ENCODE measurements at regions not wholly inside any gene's neighbourhood (a gene's known extent, or its start where the extent isn't known, plus 50 kb on each side); places are given as distances from the start of the nearest gene placed in this dataset.
"Not testable (repeated sequence)": the region's sequence is repeated elsewhere in the genome, so short reads cannot be mapped to it uniquely, and the experiment has no call there.

DNA sequence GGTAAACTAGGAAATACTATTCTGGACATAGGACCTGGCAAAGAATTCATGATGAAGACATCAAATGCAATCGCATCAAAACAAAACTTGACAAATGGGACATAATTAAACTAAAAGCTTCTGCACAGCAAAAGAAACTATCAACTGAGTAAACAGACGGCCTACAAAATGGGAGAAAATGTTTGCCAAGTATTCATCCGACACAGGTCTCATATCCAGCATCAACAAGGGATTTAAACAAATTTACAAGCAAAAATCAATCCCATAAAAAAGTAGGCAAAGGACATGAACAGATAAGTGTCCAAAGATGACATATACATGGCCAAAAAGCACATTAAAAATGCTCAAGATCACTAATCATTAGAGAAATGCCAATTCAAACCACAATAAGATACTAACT, 1088.9 kb downstream of the NAALADL2 start:
- DNase-seq (ENCODE audit: low read depth), result no peak

DNA sequence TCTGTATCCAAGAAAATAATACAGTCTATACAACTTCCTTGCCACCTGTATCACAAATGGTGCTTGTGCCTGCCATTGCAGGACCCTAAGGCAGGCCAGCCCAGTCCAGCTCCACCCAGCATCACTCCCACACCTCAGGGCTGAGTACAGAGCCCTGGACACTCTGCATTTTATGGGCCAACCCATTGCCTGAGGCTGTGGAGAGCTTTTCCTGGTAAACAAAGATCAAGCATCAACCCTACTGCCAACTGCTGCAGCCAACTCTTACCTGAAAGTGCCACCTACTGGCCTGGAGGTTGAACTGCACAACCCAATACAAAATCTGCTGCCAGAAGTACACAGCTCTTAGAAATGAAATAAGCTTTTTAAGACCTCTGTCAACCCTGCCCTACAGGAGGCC, 1082.2 kb downstream of the NAALADL2 start:
- no peak for DNase-seq (ENCODE audit: low read depth)

DNA sequence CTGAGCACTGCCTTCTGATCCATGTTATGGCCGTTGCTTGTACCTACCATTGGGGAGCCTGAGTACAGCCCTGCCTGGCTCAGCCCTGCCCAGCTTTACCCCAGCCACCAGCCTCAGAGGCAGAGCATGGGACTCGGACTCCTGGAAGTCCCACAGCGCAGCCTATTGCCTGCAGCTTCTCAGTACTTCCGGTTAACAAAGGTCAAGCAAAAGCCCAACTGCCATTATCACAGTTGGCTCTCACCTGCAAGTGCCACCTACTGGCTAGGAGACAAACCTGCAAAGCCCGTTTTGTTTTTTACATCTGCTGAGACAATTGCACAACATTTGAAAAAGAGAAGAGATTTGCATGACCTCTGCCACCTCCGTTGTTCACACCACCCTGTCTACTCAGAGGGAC, 1081.7 kb downstream of the NAALADL2 start:
- DNase-seq (ENCODE audit: low read depth), result no peak

DNA sequence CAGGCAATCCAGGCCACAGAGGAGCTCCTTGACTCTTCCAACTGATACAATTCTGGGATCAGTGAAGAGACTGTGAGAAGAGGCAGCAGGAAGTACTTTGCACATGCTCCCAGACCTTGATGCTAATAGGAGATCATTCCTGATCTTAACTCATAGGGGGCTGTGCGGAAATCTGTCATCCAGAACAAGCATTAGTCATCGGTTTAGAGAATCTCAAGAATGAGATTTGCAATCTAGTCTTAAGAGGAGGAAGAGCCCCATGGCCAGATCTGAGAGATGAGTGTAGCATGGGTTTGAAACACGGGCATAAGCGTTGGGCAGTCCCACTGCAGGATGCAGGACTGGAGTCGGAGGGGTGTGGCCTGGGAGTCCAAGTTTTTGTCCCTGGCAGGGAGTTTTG, 1081.1 kb downstream of the NAALADL2 start:
- no peak for DNase-seq (ENCODE audit: low read depth)

DNA sequence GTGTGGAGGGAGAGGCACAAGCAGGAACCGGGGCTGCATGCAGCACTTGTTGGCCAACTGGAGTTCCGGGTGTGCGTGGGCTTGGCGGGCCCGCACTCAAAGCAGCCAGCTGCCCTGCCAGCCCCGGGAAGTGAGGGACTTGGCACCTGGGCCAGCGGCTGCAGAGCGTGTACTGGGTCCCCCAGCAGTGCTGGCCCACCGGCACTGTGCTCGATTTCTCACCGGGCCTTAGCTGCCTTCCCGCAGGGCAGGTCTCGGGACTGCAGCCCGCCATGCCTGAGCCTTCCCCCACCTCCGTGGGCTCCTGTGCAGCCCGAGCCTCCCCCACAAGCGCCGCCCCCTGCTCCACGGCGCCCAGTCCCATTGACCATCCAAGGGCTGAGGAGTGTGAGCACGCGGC, 1078.2 kb downstream of the NAALADL2 start:
- not testable (repeated sequence) for DNase-seq (ENCODE audit: low read depth)

DNA sequence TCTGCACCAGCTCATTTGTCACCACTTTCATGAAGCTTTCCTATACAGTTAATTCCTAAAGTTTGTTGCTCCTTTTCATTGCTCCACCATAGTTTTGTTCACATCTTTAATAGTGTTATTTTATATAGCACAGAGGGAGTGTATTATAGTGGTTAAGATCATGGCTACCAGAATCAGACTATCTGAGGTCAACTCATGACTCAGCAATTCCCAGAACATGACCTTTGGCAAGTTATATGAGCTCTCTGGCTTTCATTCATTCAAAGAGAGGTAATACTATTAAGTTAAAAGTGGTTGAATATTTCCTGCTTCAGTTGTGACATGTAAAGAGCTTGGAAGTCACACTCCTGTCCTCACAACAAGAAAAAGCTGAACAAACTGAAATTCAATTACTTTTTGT, 1073.5 kb downstream of the NAALADL2 start:
- no peak for DNase-seq (ENCODE audit: low read depth)

DNA sequence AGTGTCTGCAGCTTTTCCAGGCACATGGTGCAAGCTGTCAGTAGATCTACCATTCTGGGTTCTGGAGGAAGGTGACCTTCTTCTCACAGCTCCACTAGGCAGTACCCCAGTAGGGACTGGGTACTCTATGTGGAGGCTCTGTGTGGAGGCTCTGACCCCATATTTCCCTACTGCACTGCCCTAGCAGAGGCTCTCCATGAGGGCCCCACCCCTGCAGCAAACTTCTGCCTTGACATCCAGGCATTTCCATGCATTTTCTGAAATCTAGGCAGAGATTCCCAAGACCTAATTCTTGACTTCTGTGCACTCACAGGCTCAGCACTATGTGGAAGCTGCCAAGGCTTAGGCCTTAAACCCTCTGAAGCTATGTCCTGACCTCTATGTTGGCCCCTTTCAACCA, 1060.0 kb downstream of the NAALADL2 start:
- no peak for DNase-seq (ENCODE audit: low read depth)

DNA sequence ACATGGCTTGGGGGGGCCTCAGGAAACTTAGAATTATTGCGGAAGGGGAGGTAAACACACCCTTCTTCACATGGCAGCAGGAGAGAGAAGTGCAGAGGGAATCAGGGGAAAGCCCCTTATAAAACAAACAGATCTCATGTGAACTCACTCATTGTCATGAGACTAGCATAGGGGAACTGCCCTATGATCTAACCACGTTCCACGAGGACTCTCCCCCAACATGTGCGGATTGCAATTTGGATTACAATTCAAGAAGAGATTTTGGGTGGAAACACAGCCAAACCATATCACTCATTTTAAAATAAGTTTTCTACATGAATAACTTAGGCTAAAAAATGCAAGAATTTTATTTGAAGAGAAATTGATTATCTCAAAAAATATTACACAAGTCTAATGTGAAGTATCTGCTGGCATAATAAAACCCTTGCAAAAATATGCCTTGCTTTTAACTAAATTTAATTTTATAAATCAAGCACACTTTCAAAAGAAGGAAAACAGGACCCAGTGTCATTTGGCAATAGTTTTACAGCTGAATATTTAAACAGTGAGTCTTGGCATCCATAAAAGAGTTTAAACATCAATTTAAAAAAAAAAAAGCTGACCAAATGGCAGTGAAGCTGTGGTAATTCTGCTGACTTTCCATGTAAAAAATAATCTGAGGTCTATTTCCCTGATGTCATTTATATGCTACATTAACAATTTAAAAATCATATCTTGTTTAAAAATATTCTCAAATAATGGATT, 1057.2 kb downstream of the NAALADL2 start:
- no peak for DNase-seq (ENCODE audit: low read depth)

DNA sequence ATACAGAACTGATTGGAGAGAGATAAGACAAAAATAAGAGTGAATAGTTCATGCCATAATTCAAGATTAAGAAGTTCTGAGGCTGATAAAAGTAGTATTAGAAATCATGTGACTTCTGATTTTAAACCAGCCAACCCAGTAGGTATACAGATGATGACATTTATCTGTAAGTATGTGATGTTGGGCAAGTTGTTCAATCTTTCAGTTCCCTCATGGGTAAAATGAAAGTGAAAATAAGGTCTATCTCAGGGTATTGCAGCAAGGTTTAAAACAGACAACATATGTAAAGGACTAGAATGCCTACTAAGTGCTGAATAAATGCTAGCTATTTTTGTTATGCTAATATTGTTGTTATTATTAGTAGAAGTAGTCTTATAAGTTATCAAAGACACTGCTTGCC, 1055.7 kb downstream of the NAALADL2 start:
- no peak for DNase-seq (ENCODE audit: low read depth)

DNA sequence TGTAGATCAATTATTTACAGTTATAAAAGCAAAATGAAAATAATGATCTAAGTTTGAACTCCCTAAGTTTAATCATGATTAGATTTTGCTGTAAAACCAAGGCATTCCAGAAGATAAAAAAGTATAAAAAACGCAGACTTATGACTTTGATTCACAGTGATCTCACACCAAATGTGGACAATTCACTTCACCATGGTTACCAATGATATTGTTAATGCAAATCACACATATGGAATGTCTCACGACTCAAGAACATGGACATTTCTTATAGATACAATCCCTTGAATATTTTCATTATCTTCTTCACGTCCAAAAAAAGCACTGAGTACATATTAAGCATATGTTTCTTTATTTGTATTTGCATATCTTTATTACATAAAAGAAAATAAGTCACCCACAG, 1054.2 kb downstream of the NAALADL2 start:
- no peak for DNase-seq (ENCODE audit: low read depth)

DNA sequence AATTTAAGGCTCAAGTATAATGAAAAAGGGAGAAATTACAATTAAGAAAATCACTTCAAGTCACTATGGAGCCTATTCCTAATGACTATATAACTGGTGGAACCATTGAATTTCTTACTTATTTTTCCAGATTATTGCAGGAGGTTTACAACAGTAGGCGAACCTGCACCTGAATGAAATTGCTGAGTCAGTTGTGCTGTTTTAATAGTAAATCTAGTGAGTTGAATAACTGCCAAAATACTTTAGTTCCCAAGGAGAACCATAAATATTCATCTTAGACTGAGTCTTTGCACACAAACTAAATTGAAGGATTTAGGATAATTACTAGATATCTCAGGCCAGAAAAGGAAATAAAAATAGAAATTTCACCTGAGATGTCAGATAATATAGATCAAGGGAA, 1052.8 kb downstream of the NAALADL2 start:
- no peak for DNase-seq (ENCODE audit: low read depth)

DNA sequence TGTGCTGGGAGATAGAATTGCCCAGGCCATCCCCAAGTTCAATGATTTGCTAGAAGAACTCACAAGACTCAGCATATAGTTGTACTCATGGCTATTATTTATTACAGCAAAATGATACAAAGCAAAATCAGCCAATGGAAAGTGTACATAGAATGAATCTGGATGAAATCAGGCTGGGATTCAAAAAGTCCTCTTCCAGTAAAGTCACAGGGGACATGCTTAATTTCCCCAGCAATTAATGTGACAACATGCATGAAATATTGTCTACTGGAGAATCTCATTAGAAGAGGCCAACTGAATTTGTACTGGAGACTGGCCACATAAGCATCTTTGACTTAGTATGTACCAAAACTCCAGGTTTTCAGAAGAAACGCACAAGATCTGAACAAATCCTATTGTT, 1043.1 kb downstream of the NAALADL2 start:
- no peak for DNase-seq (ENCODE audit: low read depth)

DNA sequence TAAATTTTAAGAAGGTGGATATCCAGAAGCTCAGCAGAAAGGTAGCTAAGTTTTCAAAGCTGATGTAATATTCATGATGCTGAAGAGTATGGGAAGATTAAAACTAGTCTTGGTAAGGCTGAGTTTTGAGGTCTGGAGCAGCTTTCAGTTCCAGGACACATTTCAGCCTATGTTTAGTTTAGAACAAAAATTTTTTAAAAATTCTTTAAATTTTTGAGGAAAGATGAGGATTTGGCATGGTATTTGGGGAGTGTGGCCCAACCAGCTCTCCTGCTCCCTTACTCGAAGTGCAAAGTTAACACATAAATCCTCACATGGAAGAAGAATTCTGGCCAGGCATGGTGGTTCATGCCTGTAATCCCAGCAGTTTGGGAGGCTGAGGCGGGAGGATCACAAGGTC, 1039.1 kb downstream of the NAALADL2 start:
- no peak for DNase-seq (ENCODE audit: low read depth)

DNA sequence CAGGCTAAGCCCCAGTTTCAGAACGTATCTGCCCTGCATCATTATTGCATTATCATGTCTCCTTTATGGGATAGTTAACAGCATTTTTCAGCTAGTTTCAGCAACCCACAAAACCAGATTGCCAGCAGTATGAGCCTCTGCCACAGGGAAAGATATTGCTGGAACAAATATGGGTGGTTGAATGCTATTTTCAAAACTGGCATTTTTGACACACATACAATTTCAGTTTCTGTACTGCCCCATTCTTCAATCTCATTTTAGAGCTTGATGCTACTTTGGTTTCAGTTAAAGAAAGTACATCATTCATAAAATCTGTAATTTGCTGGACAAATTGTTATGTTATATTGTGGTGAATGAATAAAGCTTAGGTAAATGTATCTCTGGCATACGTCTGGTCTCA, 1037.5 kb downstream of the NAALADL2 start:
- no peak for DNase-seq (ENCODE audit: low read depth)

DNA sequence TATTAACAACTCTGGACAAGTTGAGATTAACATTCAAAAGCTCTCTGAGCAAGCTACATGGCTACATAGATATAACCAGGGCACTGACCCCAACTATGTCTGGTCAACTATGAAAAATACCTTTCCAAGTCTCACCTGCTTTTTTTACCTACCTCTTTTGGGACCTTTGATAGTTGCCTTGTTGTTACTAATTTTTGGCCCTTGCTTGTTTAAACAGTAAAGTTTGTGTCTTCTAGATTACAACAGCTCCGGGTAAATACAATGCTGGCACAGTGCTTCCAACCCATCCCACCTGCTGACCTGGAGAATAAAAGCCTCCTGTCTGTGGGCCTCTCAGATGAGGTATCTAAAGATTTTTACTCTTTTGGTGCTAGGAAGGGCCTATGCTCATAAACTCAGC, 1036.6 kb downstream of the NAALADL2 start:
- DNase-seq (ENCODE audit: low read depth), result no peak

DNA sequence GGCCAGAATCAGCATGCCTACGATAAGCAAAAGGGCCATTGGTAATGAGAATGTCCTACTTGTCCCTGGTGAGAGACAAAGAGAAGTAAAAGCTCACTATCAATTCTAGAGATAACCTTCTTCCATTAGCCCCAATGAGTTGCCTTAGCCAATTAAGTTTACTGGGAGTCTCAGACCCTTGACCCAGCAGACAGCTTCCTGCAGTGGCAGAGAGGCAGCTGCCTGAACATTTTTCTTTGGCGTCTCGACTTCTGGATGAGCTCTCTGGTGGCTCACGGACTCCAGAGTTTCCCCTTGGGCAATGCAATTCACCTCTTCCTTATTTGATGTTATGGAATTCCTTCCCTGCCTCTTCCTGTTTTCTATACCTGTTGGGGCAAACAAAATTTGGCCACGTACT, 1034.4 kb downstream of the NAALADL2 start:
- DNase-seq (ENCODE audit: low read depth), result no peak

DNA sequence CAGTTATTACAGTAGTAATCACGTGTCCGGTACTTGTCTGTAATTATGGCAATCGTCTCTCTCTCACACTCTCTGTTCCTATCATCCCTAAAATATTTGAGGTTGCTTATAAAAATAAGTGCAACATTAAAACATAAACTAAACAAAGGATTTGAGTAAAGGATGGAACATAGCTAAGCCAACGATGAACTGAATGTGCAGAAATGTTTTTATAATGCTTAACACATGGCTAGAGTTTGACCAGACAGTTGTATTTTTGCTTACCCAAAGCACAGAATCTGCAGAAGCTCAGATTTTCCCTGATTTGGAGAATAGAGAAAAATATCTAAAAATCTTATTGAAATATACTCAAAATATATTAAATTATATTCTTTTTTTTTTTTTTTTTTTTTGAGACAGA, 1030.9 kb downstream of the NAALADL2 start:
- DNase-seq (ENCODE audit: low read depth), result no peak

DNA sequence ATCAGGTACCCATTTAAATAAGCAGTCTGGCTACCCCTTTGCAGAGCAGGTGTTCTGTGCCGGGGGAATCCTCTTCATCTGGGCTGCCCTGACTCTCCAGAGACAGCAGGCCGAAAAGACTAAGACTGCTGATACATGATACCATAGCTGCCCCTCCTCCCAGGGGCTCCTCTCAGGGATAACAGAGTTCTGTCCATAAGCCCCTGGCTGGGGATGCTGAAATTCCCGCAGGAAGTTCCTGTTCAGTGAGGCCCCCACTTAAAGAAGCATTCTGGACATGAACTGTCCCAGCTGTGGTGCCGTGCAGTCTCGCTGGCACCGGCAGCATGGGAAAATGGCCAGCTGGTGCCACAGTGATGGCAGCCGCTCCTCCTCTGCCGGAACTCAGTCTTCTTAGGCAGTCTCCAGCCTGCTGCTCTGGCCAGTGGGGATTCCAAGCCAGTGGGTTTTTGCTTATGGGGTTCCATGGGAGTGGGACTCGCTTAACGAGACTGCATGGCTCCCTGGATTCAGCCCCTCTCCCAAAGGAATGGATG, 1026.2 kb downstream of the NAALADL2 start:
- DNase-seq (ENCODE audit: low read depth), result no peak

DNA sequence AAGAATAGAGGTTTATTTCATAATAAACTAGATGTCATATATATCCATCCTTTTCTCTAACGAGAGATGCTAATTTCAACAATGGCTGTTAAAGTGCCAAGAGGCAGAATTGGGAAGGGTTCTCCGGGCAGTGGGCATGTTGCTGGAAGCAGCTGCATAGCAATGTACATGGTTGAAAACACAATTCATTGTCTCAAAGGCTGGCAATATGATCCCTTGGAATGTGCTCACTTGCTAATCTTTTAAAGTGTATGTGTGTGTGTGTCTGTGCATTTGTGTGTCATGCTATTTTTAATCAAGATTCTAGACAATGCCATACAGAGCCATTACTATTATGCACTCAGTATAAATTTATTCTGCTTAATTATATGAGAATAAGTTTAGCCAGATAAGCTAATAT, 1020.3 kb downstream of the NAALADL2 start:
- no peak for DNase-seq (ENCODE audit: low read depth)

DNA sequence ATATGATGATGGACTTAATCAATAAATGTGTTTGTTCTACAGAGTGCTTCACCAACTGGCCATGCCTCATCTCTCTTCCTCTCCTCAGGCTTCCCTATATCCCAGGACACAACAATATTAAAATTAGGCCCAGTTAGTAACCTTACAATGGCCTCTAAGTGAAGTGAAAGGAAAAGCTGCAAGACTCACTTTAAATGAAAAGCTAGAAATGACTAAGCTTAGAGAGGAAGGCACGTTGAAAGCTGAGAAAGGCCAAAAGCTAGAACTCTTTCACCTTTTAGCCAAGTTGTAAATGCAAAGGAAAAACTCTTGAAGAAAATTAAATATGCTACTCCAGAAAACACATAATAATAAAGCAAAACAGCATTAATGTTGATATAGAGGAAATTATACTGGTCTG, 1010.3 kb downstream of the NAALADL2 start:
- no peak for DNase-seq (ENCODE audit: low read depth)

DNA sequence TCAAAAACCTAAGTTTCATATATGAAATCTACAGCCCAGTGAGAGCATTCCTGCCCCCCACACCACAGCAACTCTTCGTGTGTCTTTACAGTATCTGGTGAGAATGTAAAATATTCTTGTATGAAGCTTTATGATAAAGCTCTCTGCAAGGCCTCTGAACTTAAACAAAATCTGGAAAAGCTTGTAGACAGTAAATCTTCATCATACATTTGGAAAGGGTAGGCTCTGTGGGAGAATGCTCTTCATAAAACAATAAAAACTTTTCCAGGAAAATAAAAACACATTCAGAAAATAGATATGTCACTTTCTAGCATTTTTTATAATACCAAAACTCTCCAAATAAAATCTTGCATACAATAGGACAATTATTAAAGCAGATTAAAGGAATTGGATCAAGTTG, 1009.5 kb downstream of the NAALADL2 start:
- no peak for DNase-seq (ENCODE audit: low read depth)

DNA sequence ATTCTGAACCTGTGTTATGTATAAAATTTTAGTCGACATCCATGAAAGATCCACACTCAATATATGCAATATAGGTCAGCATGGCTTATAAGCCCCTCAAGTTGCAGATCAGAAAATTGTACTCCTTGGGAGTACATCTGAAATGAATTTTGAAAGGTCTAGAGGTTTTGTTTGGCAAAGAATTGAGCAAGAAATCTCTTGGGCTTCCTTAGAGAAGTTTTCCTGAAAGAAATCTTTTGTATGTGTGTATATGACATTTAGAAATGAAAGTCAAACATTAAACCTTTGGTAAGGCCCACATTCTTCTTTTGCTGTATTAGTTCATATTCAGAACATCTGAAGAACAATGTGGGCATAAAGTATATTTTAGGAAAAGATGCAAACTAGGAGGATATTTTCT, 1006.6 kb downstream of the NAALADL2 start:
- no peak for DNase-seq (ENCODE audit: low read depth)

DNA sequence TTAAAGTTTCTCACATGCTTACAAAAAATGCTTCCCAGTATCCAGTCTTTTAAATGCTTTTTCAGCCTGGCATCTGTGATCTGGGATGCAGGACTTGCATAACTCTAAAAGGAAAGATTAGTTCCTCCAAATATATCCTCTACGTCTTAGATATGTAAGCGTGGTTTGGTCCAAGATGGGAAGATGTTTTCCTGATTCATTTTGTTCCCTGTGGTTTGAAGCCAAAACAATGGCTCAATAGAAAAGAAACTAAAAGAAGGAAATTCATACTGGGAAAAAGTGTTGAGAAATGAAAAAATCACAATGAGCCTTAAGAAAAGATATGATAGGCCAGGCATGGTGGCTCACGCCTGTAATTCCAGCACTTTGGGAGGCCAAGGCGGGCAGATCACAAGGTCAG, 1002.8 kb downstream of the NAALADL2 start:
- DNase-seq (ENCODE audit: low read depth), result no peak
